ENCODE measurements at regions not wholly inside any gene's neighbourhood (a gene's known extent, or its start where the extent isn't known, plus 50 kb on each side); places are given as distances from the start of the nearest gene placed in this dataset.
A peak's percentile ranks its signal among the peaks of the same experiment; 100 is the strongest.

DNA sequence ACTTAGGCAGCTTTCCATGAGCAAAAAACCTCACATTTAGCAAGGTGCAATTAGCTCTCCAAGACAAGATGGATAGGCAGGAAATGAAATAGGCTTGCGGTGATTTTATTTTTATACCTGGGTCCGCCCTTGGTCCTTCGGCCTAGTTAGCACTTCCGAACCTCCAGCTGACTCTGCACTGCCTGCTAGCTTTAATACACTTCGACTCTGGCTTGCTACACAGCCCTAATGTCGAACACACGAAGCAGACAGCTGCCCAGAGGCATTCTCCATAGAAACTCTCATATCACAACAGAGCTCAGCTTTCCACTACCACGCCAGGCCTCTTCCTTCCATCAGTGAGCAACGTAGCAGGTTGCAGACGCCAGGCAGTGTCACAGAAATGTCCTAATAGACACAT is 688.0 kb downstream of the VRK1 start:
- no peaks in the 10 kb centered on the region for H3K9me3 ChIP-seq (ENCODE audit: control insufficient read depth in 2 of 2, insufficient read depth in 1 of 2, low read depth in 1 of 2, low read length in 1 of 2)
- 81 to 88% (median 85%) methylated on average over 10 of the region's 10 CpGs for WGBS, 3 donors
- no peaks in the 10 kb centered on the region for H3K36me3 ChIP-seq (ENCODE audit: control insufficient read depth in 3 of 3, insufficient read depth in 2 of 3, low read depth in 1 of 3, low read length in 3 of 3)
- FAIRE-seq (no peak), DNase-seq (no peak)
- H3K27me3 ChIP-seq (ENCODE audit: control insufficient read depth in 3 of 3, insufficient read depth in 3 of 3, low read length in 3 of 3): no peaks in the 10 kb centered on the region
- no peaks in the 10 kb centered on the region for H3K4me1 ChIP-seq (ENCODE audit: control insufficient read depth in 3 of 3, insufficient read depth in 2 of 3, low read depth in 1 of 3, low read length in 2 of 3)
- no peak overlapping the region for H3K27ac ChIP-seq (ENCODE audit: low read depth in 1 of 3, low read length in 2 of 3)
- H3K4me3 ChIP-seq (ENCODE audit: low read depth in 1 of 3, low read length in 3 of 3): no peak overlapping the region

DNA sequence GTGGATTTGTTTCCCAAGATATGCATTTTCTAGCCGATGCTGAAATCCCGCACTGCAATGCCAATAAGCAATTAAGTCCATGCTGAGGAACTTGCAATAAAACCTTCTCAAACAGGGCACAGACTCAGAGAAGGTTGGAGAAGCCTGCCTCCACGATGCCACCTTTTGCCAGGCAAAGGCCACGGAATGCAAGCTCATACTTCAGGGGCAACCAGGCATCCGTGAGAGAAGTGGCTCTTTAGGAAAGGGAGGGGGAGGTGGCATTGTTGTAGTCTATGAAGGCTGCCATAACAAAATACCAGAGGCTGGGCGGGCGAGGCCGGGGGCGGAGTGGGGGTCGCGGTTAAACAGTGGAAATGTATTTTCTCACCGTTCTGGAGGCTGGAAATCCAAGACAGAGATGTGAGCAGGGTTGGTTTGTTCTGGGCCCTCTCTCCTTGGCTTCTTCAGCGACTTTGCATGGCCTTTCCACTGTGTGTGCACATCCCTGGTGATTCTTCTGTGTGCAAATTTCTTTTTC is 689.5 kb downstream of the VRK1 start:
- Histone ChIP-seq H3K36me3 (ENCODE audit: control insufficient read depth in 3 of 3, insufficient read depth in 2 of 3, low read depth in 1 of 3, low read length in 3 of 3) (no peaks in the 10 kb centered on the region), H3K4me1 (ENCODE audit: control insufficient read depth in 3 of 3, insufficient read depth in 2 of 3, low read depth in 1 of 3, low read length in 2 of 3) (no peaks in the 10 kb centered on the region), H3K27me3 (ENCODE audit: control insufficient read depth in 3 of 3, insufficient read depth in 3 of 3, low read length in 3 of 3) (no peaks in the 10 kb centered on the region), H3K4me3 (ENCODE audit: low read depth in 1 of 3, low read length in 3 of 3) (no peak overlapping the region), H3K27ac (ENCODE audit: low read depth in 1 of 3, low read length in 2 of 3) (no peak overlapping the region), H3K9me3 (ENCODE audit: control insufficient read depth in 2 of 2, insufficient read depth in 1 of 2, low read depth in 1 of 2, low read length in 1 of 2) (no peaks in the 10 kb centered on the region)
- 78 to 84% (median 83%) methylated on average over 13 of the region's 13 CpGs for WGBS, 3 donors
- FAIRE-seq (no peak), DNase-seq (no peak)

DNA sequence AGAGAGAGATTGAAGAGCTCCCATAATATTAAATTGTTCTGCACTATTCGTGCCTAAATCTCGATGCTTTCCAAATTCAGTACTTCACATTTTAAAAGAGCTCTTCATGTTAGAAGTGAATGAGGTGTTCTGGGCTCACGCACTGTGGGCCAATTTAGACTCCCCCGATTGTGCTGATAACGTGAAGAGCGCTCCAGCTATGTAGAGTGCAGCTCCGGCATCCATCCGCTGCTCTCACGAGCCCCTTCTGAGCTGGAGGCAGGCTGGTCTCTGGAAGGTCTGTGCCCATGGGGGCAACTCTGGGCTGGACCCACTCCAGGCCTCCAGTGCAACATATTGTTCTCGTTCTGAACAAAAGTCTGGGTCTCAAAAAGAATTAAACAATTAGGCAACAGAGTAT is 692.6 kb downstream of the VRK1 start:
- H3K9me3 ChIP-seq (ENCODE audit: control insufficient read depth in 2 of 2, insufficient read depth in 1 of 2, low read depth in 1 of 2, low read length in 1 of 2): peaks cover 0 to 4% of the 10 kb centered on the region in 2 donors
- DNase-seq (no peak), FAIRE-seq (no peak)
- H3K27me3 ChIP-seq (ENCODE audit: control insufficient read depth in 3 of 3, insufficient read depth in 3 of 3, low read length in 3 of 3): no peaks in the 10 kb centered on the region
- H3K4me3 ChIP-seq (ENCODE audit: low read depth in 1 of 3, low read length in 3 of 3): no peak overlapping the region
- no peak overlapping the region for H3K27ac ChIP-seq (ENCODE audit: low read depth in 1 of 3, low read length in 2 of 3)
- H3K36me3 ChIP-seq (ENCODE audit: control insufficient read depth in 3 of 3, insufficient read depth in 2 of 3, low read depth in 1 of 3, low read length in 3 of 3): no peaks in the 10 kb centered on the region
- no peaks in the 10 kb centered on the region for H3K4me1 ChIP-seq (ENCODE audit: control insufficient read depth in 3 of 3, insufficient read depth in 2 of 3, low read depth in 1 of 3, low read length in 2 of 3)
- 83 to 88% (median 86%) methylated on average over 10 of the region's 10 CpGs for WGBS, 3 donors

DNA sequence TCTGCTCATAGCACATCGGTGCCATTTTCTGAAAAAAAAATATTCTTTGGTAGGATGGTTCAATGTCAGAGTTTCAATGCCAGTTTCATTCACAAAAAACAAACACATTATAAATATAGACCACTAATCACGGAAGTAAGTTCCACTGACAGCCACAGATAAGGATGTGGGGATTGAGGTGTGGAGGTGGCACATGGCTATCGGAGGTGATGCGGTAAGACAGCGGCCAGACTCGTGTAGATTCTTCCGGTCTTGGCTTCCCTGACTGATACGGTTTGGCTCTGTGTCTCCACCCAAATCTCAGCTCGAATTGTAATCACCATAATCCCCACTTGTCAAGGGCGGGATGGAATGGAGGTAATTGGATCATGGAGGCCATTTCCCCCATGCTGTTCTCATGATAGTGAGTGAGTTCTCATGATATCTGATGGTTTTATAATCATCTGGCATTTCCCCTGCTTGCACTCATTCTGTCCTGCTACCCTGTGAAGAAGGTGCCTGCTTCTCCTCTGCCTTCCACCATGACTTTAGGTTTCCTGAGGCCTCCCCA is 693.4 kb downstream of the VRK1 start:
- Histone ChIP-seq H3K36me3 (ENCODE audit: control insufficient read depth in 3 of 3, insufficient read depth in 2 of 3, low read depth in 1 of 3, low read length in 3 of 3) (no peaks in the 10 kb centered on the region), H3K4me1 (ENCODE audit: control insufficient read depth in 3 of 3, insufficient read depth in 2 of 3, low read depth in 1 of 3, low read length in 2 of 3) (no peaks in the 10 kb centered on the region), H3K27me3 (ENCODE audit: control insufficient read depth in 3 of 3, insufficient read depth in 3 of 3, low read length in 3 of 3) (no peaks in the 10 kb centered on the region), H3K27ac (ENCODE audit: low read depth in 1 of 3, low read length in 2 of 3) (no peak overlapping the region), H3K4me3 (ENCODE audit: low read depth in 1 of 3, low read length in 3 of 3) (no peak overlapping the region), H3K9me3 (ENCODE audit: control insufficient read depth in 2 of 2, insufficient read depth in 1 of 2, low read depth in 1 of 2, low read length in 1 of 2) (peaks cover 0 to 4% of the 10 kb centered on the region in 2 donors)
- FAIRE-seq (no peak), DNase-seq (no peak)
- 79 to 87% (median 86%) methylated on average over 10 of the region's 10 CpGs for WGBS, 3 donors

DNA sequence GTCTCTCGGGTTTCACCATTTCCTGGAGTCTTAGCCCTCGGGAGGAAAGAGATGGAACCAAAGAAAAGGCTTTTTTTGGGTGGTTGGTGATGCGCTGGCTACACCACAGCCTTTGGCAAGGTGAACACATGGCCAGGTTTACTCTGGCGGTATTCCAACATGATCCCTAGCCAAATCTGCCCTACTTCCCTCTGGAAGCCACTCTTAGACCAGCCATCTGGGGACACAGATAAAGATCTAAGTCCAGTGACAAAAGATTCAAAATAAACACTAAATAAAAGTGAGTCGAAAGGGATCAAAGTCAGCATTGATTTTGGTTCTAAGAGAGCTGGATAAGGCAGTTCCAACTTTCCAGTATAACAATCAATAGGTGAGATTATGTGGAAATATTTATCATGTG is 694.5 kb downstream of the VRK1 start:
- no peak for DNase-seq
- Histone ChIP-seq H3K4me1 (ENCODE audit: control insufficient read depth in 3 of 3, insufficient read depth in 2 of 3, low read depth in 1 of 3, low read length in 2 of 3) (no peaks in the 10 kb centered on the region), H3K36me3 (ENCODE audit: control insufficient read depth in 3 of 3, insufficient read depth in 2 of 3, low read depth in 1 of 3, low read length in 3 of 3) (no peaks in the 10 kb centered on the region), H3K9me3 (ENCODE audit: control insufficient read depth in 2 of 2, insufficient read depth in 1 of 2, low read depth in 1 of 2, low read length in 1 of 2) (peaks cover 0 to 4% of the 10 kb centered on the region in 2 donors), H3K27me3 (ENCODE audit: control insufficient read depth in 3 of 3, insufficient read depth in 3 of 3, low read length in 3 of 3) (no peaks in the 10 kb centered on the region), H3K27ac (ENCODE audit: low read depth in 1 of 3, low read length in 2 of 3) (no peak overlapping the region), H3K4me3 (ENCODE audit: low read depth in 1 of 3, low read length in 3 of 3) (no peak overlapping the region)
- no peak for FAIRE-seq
- WGBS, 3 donors: 39 to 73% (median 44%) methylated on average over 5 of the region's 5 CpGs

DNA sequence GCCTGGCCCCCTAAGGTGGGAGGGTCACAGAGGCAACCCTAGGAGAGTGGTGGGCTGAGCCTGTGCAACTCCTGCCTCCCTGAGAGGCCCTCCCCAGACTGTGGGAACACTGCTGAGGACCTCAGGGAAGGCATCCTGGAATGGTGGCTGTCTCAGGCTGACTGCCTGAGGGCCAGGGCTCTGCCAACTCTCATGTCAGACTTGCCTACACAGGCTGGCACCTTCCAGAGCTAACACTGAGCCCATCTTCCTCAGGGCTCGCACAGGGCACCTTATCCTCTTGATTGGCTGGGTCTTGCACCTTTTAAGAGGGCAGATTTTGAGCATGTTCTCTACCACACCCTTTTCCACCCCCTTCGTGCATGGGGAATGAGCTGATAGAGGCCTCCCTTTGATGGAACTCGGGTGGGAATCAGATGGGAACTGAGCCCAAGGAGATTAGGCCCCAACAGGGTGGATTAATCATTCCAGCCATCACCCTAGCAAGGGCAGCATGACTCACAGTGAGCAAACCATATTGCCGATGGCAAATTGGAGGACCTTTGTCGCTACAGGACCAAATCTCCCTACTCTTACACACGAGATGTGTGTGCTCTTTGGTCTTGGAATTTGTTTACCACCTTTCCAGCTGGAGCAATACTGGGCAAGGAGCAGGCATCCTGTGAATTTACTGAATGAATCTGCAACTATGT is 702.8 kb downstream of the VRK1 start:
- Histone ChIP-seq H3K36me3 (ENCODE audit: control insufficient read depth in 3 of 3, insufficient read depth in 2 of 3, low read depth in 1 of 3, low read length in 3 of 3) (no peaks in the 10 kb centered on the region), H3K27me3 (ENCODE audit: control insufficient read depth in 3 of 3, insufficient read depth in 3 of 3, low read length in 3 of 3) (no peaks in the 10 kb centered on the region), H3K9me3 (ENCODE audit: control insufficient read depth in 2 of 2, insufficient read depth in 1 of 2, low read depth in 1 of 2, low read length in 1 of 2) (no peaks in the 10 kb centered on the region), H3K4me1 (ENCODE audit: control insufficient read depth in 3 of 3, insufficient read depth in 2 of 3, low read depth in 1 of 3, low read length in 2 of 3) (no peaks in the 10 kb centered on the region), H3K27ac (ENCODE audit: low read depth in 1 of 3, low read length in 2 of 3) (no peak overlapping the region), H3K4me3 (ENCODE audit: low read depth in 1 of 3, low read length in 3 of 3) (no peak overlapping the region)
- DNase-seq (peak in 1 of 2 donors; percentile 32), FAIRE-seq (no peak)
- 4 to 57% (median 37%) methylated on average over 6 of the region's 6 CpGs for WGBS, 3 donors

DNA sequence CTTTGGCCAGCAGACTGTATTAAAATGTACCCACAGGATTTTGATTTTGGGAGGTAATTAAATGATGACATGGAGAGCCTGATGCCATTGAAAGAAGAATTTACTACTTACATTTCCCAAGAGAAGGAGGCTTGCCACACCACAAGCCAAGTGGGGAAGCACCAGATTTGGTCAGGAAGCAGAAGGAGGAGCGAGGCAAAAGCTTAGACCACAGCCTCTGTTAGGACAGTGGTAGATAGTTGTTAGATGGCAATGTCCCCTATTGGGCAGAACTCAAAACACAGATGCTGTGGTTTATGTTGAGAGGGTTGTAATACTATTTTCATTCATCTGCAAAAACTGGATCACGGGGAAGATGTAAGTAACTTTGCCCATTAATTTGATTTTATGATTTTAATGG is 709.4 kb downstream of the VRK1 start:
- FAIRE-seq: no peak
- Histone ChIP-seq H3K27ac (ENCODE audit: low read depth in 1 of 3, low read length in 2 of 3) (no peak overlapping the region), H3K9me3 (ENCODE audit: control insufficient read depth in 2 of 2, insufficient read depth in 1 of 2, low read depth in 1 of 2, low read length in 1 of 2) (peaks cover 0 to 2% of the 10 kb centered on the region in 2 donors), H3K4me1 (ENCODE audit: control insufficient read depth in 3 of 3, insufficient read depth in 2 of 3, low read depth in 1 of 3, low read length in 2 of 3) (no peaks in the 10 kb centered on the region), H3K36me3 (ENCODE audit: control insufficient read depth in 3 of 3, insufficient read depth in 2 of 3, low read depth in 1 of 3, low read length in 3 of 3) (no peaks in the 10 kb centered on the region), H3K4me3 (ENCODE audit: low read depth in 1 of 3, low read length in 3 of 3) (no peak overlapping the region), H3K27me3 (ENCODE audit: control insufficient read depth in 3 of 3, insufficient read depth in 3 of 3, low read length in 3 of 3) (no peaks in the 10 kb centered on the region)
- no peak for DNase-seq
- 27 to 52% (median 41%) methylated on average over 2 of the region's 2 CpGs for WGBS, 3 donors

DNA sequence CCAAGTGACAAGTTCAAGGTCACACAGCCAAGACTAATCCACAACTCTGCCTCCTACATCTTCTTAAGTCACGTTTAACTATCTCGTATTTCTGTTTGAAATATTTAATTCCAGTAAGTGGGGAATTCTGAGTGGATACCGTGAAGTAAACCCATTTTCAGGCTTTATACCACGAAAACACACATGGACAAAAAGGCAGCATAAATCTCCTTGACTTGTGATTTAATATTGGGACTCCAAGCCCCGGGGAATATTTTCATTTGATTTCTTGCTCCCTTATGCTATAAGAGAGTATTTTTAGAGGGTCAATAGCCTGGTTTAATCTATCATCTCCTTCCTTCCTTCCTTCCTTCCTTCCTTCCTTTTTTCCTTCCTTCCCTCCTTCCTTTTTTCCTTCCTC is 716.7 kb downstream of the VRK1 start:
- Histone ChIP-seq H3K4me3 (ENCODE audit: low read depth in 1 of 3, low read length in 3 of 3) (no peak overlapping the region), H3K36me3 (ENCODE audit: control insufficient read depth in 3 of 3, insufficient read depth in 2 of 3, low read depth in 1 of 3, low read length in 3 of 3) (no peaks in the 10 kb centered on the region), H3K9me3 (ENCODE audit: control insufficient read depth in 2 of 2, insufficient read depth in 1 of 2, low read depth in 1 of 2, low read length in 1 of 2) (peaks cover 0 to 5% of the 10 kb centered on the region in 2 donors), H3K4me1 (ENCODE audit: control insufficient read depth in 3 of 3, insufficient read depth in 2 of 3, low read depth in 1 of 3, low read length in 2 of 3) (no peaks in the 10 kb centered on the region), H3K27me3 (ENCODE audit: control insufficient read depth in 3 of 3, insufficient read depth in 3 of 3, low read length in 3 of 3) (no peaks in the 10 kb centered on the region), H3K27ac (ENCODE audit: low read depth in 1 of 3, low read length in 2 of 3) (no peak overlapping the region)
- WGBS, 3 donors: 78 to 86% (median 81%) methylated on average over 5 of the region's 5 CpGs
- DNase-seq (no peak), FAIRE-seq (no peak)
